Activated CD8-positive, alpha-beta T cell treated with anti-CD3 and anti-CD28 coated beads for 36 hours (primary cell): ENCODE measurements at regions not wholly inside any gene's neighbourhood (a gene's known extent, or its start where the extent isn't known, plus 50 kb on each side); places are given as distances from the start of the nearest gene placed in this dataset.

Experiments
- ATAC-seq: fragments of 200-7000 bp; cut with Tn5 transposase; one replicate; pipeline ENCODE4 v1.10.0; 2021; ENCODE audit warnings: mild to moderate bottlenecking, moderate library complexity
- CTCF ChIA-PET: fragments of 350-600 bp; sonication (Branson Sonifier 250); formaldehyde crosslinking; loops from one replicate; lab custom pipeline; 2021; ENCODE audit warnings: antibody characterized with exemption; lab: Charles Lee
- POLR2A ChIA-PET: fragments of 350-600 bp; sonication (Branson Sonifier 250); formaldehyde crosslinking; loops from one replicate; lab custom pipeline; 2021; ENCODE audit warnings: antibody characterized with exemption; lab: Charles Lee
- DNase-seq: peaks from one replicate; pipeline ENCODE4 v3.0.0-alpha.2; 2020
- H3K27ac Mint-ChIP-seq: one replicate; pipeline ENCODE4 v1.8.0; 2021; ENCODE audit warnings: mild to moderate bottlenecking, mixed read lengths
- H3K27me3 Mint-ChIP-seq: one replicate; pipeline ENCODE4 v1.8.0; 2021; ENCODE audit warnings: mixed read lengths
- H3K36me3 Mint-ChIP-seq: one replicate; pipeline ENCODE4 v1.8.0; 2021; ENCODE audit warnings: low read depth, mixed read lengths
- H3K4me1 Mint-ChIP-seq: one replicate; pipeline ENCODE4 v1.8.0; 2021; ENCODE audit warnings: low read depth, mixed read lengths
- H3K4me3 Mint-ChIP-seq: one replicate; pipeline ENCODE4 v1.8.0; 2021; ENCODE audit warnings: mild to moderate bottlenecking, moderate library complexity, mixed read lengths
- H3K9me3 Mint-ChIP-seq: one replicate; pipeline ENCODE4 v1.8.0; 2021; ENCODE audit warnings: mixed read lengths
- CTCF ChIP-seq: fragments of 200-600 bp; IDR thresholded peaks from one replicate; pipeline ENCODE4 v1.8.0; 2022; ENCODE audit warnings: antibody characterized with exemption, mild to moderate bottlenecking
- intact Hi-C: fragments of 100-400 bp; cut with micrococcal nuclease; formaldehyde crosslinking; loops from one replicate; pipeline ENCODE4 v1.10.0; 2022

GRCh38 chr3:177554895-177555759, 357.8 kb upstream of the TBL1XR1 start:
- DNase-seq (no peak), ATAC-seq (peak; percentile 25)
- no peaks in the 10 kb centered on the region for H3K27me3 Mint-ChIP-seq
- intact Hi-C loops = no loop called here
- peaks cover 43% of the 10 kb centered on the region for H3K4me1 Mint-ChIP-seq
- no peak for TF ChIP-seq CTCF
- H3K36me3 Mint-ChIP-seq = no peaks in the 10 kb centered on the region
- no peak overlapping the region for H3K4me3 Mint-ChIP-seq
- POLR2A ChIA-PET = interaction anchor here (0.7 to 1.1 kb wide), 2 partner anchors 16 to 1513 kb away, joined by 3 to 4 read pairs; no protein-coding TSS in a partner anchor
- no peaks in the 10 kb centered on the region for H3K9me3 Mint-ChIP-seq
- CTCF ChIA-PET = no interaction called here
- H3K27ac Mint-ChIP-seq = no peak overlapping the region

GRCh38 chr3:177557548-177557947, 360.3 kb upstream of the TBL1XR1 start:
- no peak for TF ChIP-seq CTCF
- intact Hi-C loops = no loop called here
- H3K36me3 Mint-ChIP-seq = no peaks in the 10 kb centered on the region
- no peaks in the 10 kb centered on the region for H3K27me3 Mint-ChIP-seq
- no peak for ATAC-seq
- H3K4me3 Mint-ChIP-seq = no peak overlapping the region
- peaks cover 26% of the 10 kb centered on the region for H3K4me1 Mint-ChIP-seq
- H3K27ac Mint-ChIP-seq = no peak overlapping the region
- ChIA-PET CTCF (no interaction called here), POLR2A (no interaction called here)
- DNase-seq = no peak
- H3K9me3 Mint-ChIP-seq = no peaks in the 10 kb centered on the region

GRCh38 chr3:177561365-177561764, 364.1 kb upstream of the TBL1XR1 start:
- Mint-ChIP-seq H3K36me3 (no peaks in the 10 kb centered on the region), H3K9me3 (no peaks in the 10 kb centered on the region), H3K4me3 (no peak overlapping the region), H3K27me3 (no peaks in the 10 kb centered on the region), H3K27ac (no peak overlapping the region), H3K4me1 (no peaks in the 10 kb centered on the region)
- no peak for TF ChIP-seq CTCF
- ChIA-PET POLR2A (no interaction called here), CTCF (interaction anchor here (0.9 kb wide), 1 partner anchor 29 kb away, joined by 4 read pairs; no protein-coding TSS in a partner anchor)
- intact Hi-C loops = no loop called here
- ATAC-seq (no peak), DNase-seq (no peak)

- no peak for TF ChIP-seq CTCF
- Mint-ChIP-seq H3K4me3 (no peak overlapping the region), H3K27me3 (no peaks in the 10 kb centered on the region), H3K9me3 (no peaks in the 10 kb centered on the region), H3K27ac (no peak overlapping the region), H3K36me3 (no peaks in the 10 kb centered on the region), H3K4me1 (no peaks in the 10 kb centered on the region)
- ChIA-PET CTCF (interaction anchor here (0.9 kb wide), 1 partner anchor 28 kb away, joined by 4 read pairs; no protein-coding TSS in a partner anchor), POLR2A (no interaction called here)
- intact Hi-C loops = no loop called here
- DNase-seq (no peak), ATAC-seq (no peak)
These were observed 364.6 kb upstream of the TBL1XR1 start for GRCh38 chr3:177561769-177562392.

GRCh38 chr3:177563243-177563780, 366.0 kb upstream of the TBL1XR1 start:
- Mint-ChIP-seq H3K36me3 (no peaks in the 10 kb centered on the region), H3K4me3 (no peak overlapping the region), H3K27ac (no peak overlapping the region), H3K27me3 (no peaks in the 10 kb centered on the region), H3K9me3 (no peaks in the 10 kb centered on the region), H3K4me1 (no peaks in the 10 kb centered on the region)
- POLR2A ChIA-PET = no interaction called here
- CTCF ChIA-PET = no interaction called here
- ATAC-seq = no peak
- DNase-seq = no peak
- TF ChIP-seq CTCF = no peak
- intact Hi-C loops = no loop called here
